ENCODE measurements at regions not wholly inside any gene's neighbourhood (a gene's known extent, or its start where the extent isn't known, plus 50 kb on each side); places are given as distances from the start of the nearest gene placed in this dataset.

GRCh38 chr3:90005281-90005847, 897.9 kb downstream of the EPHA3 start:
- ChIA-PET CTCF (no interaction called here), POLR2A (no interaction called here)
- H3K36me3 ChIP-seq (ENCODE audit: control insufficient read depth in 4 of 4, insufficient read depth in 4 of 4, low read length in 3 of 4), result no peaks in the 10 kb centered on the region
- H3K4me3 ChIP-seq (ENCODE audit: control insufficient read depth in 1 of 7, extremely low read depth in 1 of 7, insufficient read depth in 4 of 7, low read depth in 2 of 7, low read length in 6 of 7), result no peak overlapping the region
- no CpG with 5 or more reads among the region's 4 CpGs for WGBS (ENCODE audit: insufficient coverage)
- peaks cover 0 to 8% (median 4%) of the 10 kb centered on the region in 4 experiments for H3K4me1 ChIP-seq (ENCODE audit: control extremely low read depth in 1 of 4, control insufficient read depth in 4 of 4, insufficient read depth in 4 of 4, low read length in 3 of 4)
- no peaks in the 10 kb centered on the region for H3K27me3 ChIP-seq (replicated peaks in 2 of 5; ENCODE audit: control insufficient read depth in 4 of 5, insufficient read depth in 5 of 5, low read length in 4 of 5)
- H3K9me3 ChIP-seq (ENCODE audit: control extremely low read depth in 1 of 5, control insufficient read depth in 4 of 5, insufficient read depth in 2 of 5, low read depth in 1 of 5, low read length in 4 of 5), result no peaks in the 10 kb centered on the region
- no peak overlapping the region for H3K27ac ChIP-seq (ENCODE audit: insufficient read depth in 1 of 2, low read depth in 1 of 2, low read length in 2 of 2, poor library complexity in 1 of 2, severe bottlenecking in 2 of 2)
- no peak for DNase-seq

GRCh38 chr3:90007778-90008499, 900.5 kb downstream of the EPHA3 start:
- peak overlapping the region in 2 of 7 experiments; percentile 8 to 33 for H3K4me3 ChIP-seq (ENCODE audit: control insufficient read depth in 1 of 7, extremely low read depth in 1 of 7, insufficient read depth in 4 of 7, low read depth in 2 of 7, low read length in 6 of 7)
- H3K27ac ChIP-seq (ENCODE audit: insufficient read depth in 1 of 2, low read depth in 1 of 2, low read length in 2 of 2, poor library complexity in 1 of 2, severe bottlenecking in 2 of 2), result no peak overlapping the region
- ChIA-PET CTCF (no interaction called here), POLR2A (no interaction called here)
- H3K36me3 ChIP-seq (ENCODE audit: control insufficient read depth in 4 of 4, insufficient read depth in 4 of 4, low read length in 3 of 4), result no peaks in the 10 kb centered on the region
- H3K9me3 ChIP-seq (ENCODE audit: control extremely low read depth in 1 of 5, control insufficient read depth in 4 of 5, insufficient read depth in 2 of 5, low read depth in 1 of 5, low read length in 4 of 5), result no peaks in the 10 kb centered on the region
- peak in 2 of 3 donors; percentile 7 to 10 for DNase-seq
- H3K4me1 ChIP-seq (ENCODE audit: control extremely low read depth in 1 of 4, control insufficient read depth in 4 of 4, insufficient read depth in 4 of 4, low read length in 3 of 4), result peaks cover 0 to 8% (median 6%) of the 10 kb centered on the region in 4 experiments
- WGBS (ENCODE audit: insufficient coverage), result 21% methylated on average over 3 of the region's 3 CpGs
- H3K27me3 ChIP-seq (replicated peaks in 2 of 5; ENCODE audit: control insufficient read depth in 4 of 5, insufficient read depth in 5 of 5, low read length in 4 of 5), result no peaks in the 10 kb centered on the region

- ChIA-PET CTCF (no interaction called here), POLR2A (no interaction called here)
- no peaks in the 10 kb centered on the region for H3K27me3 ChIP-seq (replicated peaks in 2 of 5; ENCODE audit: control insufficient read depth in 4 of 5, insufficient read depth in 5 of 5, low read length in 4 of 5)
- no peaks in the 10 kb centered on the region for H3K9me3 ChIP-seq (ENCODE audit: control extremely low read depth in 1 of 5, control insufficient read depth in 4 of 5, insufficient read depth in 2 of 5, low read depth in 1 of 5, low read length in 4 of 5)
- H3K27ac ChIP-seq (ENCODE audit: insufficient read depth in 1 of 2, low read depth in 1 of 2, low read length in 2 of 2, poor library complexity in 1 of 2, severe bottlenecking in 2 of 2), result no peak overlapping the region
- no peaks in the 10 kb centered on the region for H3K36me3 ChIP-seq (ENCODE audit: control insufficient read depth in 4 of 4, insufficient read depth in 4 of 4, low read length in 3 of 4)
- H3K4me3 ChIP-seq (ENCODE audit: control insufficient read depth in 1 of 7, extremely low read depth in 1 of 7, insufficient read depth in 4 of 7, low read depth in 2 of 7, low read length in 6 of 7), result no peak overlapping the region
- peaks cover 0 to 6% (median 4%) of the 10 kb centered on the region in 4 experiments for H3K4me1 ChIP-seq (ENCODE audit: control extremely low read depth in 1 of 4, control insufficient read depth in 4 of 4, insufficient read depth in 4 of 4, low read length in 3 of 4)
- DNase-seq, result no peak
- 74% methylated on average over 3 of the region's 3 CpGs for whole genome bisulfite sequencing (ENCODE audit: insufficient coverage)
Measured at GRCh38 chr3:90010341-90010740, 902.9 kb downstream of the EPHA3 start.

- WGBS (ENCODE audit: insufficient coverage), result 41% methylated on average over 5 of the region's 5 CpGs
- no peak overlapping the region for H3K27ac ChIP-seq (ENCODE audit: insufficient read depth in 1 of 2, low read depth in 1 of 2, low read length in 2 of 2, poor library complexity in 1 of 2, severe bottlenecking in 2 of 2)
- ChIA-PET CTCF (no interaction called here), POLR2A (no interaction called here)
- no peak for DNase-seq
- no peaks in the 10 kb centered on the region for H3K27me3 ChIP-seq (replicated peaks in 2 of 5; ENCODE audit: control insufficient read depth in 4 of 5, insufficient read depth in 5 of 5, low read length in 4 of 5)
- H3K36me3 ChIP-seq (ENCODE audit: control insufficient read depth in 4 of 4, insufficient read depth in 4 of 4, low read length in 3 of 4), result no peaks in the 10 kb centered on the region
- no peak overlapping the region for H3K4me3 ChIP-seq (ENCODE audit: control insufficient read depth in 1 of 7, extremely low read depth in 1 of 7, insufficient read depth in 4 of 7, low read depth in 2 of 7, low read length in 6 of 7)
- no peaks in the 10 kb centered on the region for H3K9me3 ChIP-seq (ENCODE audit: control extremely low read depth in 1 of 5, control insufficient read depth in 4 of 5, insufficient read depth in 2 of 5, low read depth in 1 of 5, low read length in 4 of 5)
- peaks cover 0 to 6% (median 4%) of the 10 kb centered on the region in 4 experiments for H3K4me1 ChIP-seq (ENCODE audit: control extremely low read depth in 1 of 4, control insufficient read depth in 4 of 4, insufficient read depth in 4 of 4, low read length in 3 of 4)
Measured at GRCh38 chr3:90011131-90011530, 903.7 kb downstream of the EPHA3 start.

- ChIA-PET CTCF (no interaction called here), POLR2A (no interaction called here)
- 100% methylated on average over 2 of the region's 4 CpGs for WGBS (ENCODE audit: insufficient coverage)
- no peak for DNase-seq
- Histone ChIP-seq H3K36me3 (ENCODE audit: control insufficient read depth in 4 of 4, insufficient read depth in 4 of 4, low read length in 3 of 4) (no peaks in the 10 kb centered on the region), H3K27ac (ENCODE audit: insufficient read depth in 1 of 2, low read depth in 1 of 2, low read length in 2 of 2, poor library complexity in 1 of 2, severe bottlenecking in 2 of 2) (no peak overlapping the region), H3K4me3 (ENCODE audit: control insufficient read depth in 1 of 7, extremely low read depth in 1 of 7, insufficient read depth in 4 of 7, low read depth in 2 of 7, low read length in 6 of 7) (no peak overlapping the region), H3K4me1 (ENCODE audit: control extremely low read depth in 1 of 4, control insufficient read depth in 4 of 4, insufficient read depth in 4 of 4, low read length in 3 of 4) (peaks cover 0 to 6% (median 4%) of the 10 kb centered on the region in 4 experiments), H3K9me3 (ENCODE audit: control extremely low read depth in 1 of 5, control insufficient read depth in 4 of 5, insufficient read depth in 2 of 5, low read depth in 1 of 5, low read length in 4 of 5) (no peaks in the 10 kb centered on the region), H3K27me3 (replicated peaks in 2 of 5; ENCODE audit: control insufficient read depth in 4 of 5, insufficient read depth in 5 of 5, low read length in 4 of 5) (no peaks in the 10 kb centered on the region)
Measured at GRCh38 chr3:90011596-90011995, 904.2 kb downstream of the EPHA3 start.

GRCh38 chr3:90011996-90012395, 904.6 kb downstream of the EPHA3 start:
- Histone ChIP-seq H3K4me3 (ENCODE audit: control insufficient read depth in 1 of 7, extremely low read depth in 1 of 7, insufficient read depth in 4 of 7, low read depth in 2 of 7, low read length in 6 of 7) (no peak overlapping the region), H3K9me3 (ENCODE audit: control extremely low read depth in 1 of 5, control insufficient read depth in 4 of 5, insufficient read depth in 2 of 5, low read depth in 1 of 5, low read length in 4 of 5) (no peaks in the 10 kb centered on the region), H3K36me3 (ENCODE audit: control insufficient read depth in 4 of 4, insufficient read depth in 4 of 4, low read length in 3 of 4) (no peaks in the 10 kb centered on the region), H3K4me1 (ENCODE audit: control extremely low read depth in 1 of 4, control insufficient read depth in 4 of 4, insufficient read depth in 4 of 4, low read length in 3 of 4) (peaks cover 0 to 6% (median 4%) of the 10 kb centered on the region in 4 experiments), H3K27me3 (replicated peaks in 2 of 5; ENCODE audit: control insufficient read depth in 4 of 5, insufficient read depth in 5 of 5, low read length in 4 of 5) (no peaks in the 10 kb centered on the region), H3K27ac (ENCODE audit: insufficient read depth in 1 of 2, low read depth in 1 of 2, low read length in 2 of 2, poor library complexity in 1 of 2, severe bottlenecking in 2 of 2) (no peak overlapping the region)
- DNase-seq, result no peak
- ChIA-PET POLR2A (no interaction called here), CTCF (no interaction called here)
- no CpG with 5 or more reads among the region's 2 CpGs for WGBS (ENCODE audit: insufficient coverage)

GRCh38 chr3:90015688-90016356, 908.4 kb downstream of the EPHA3 start:
- Histone ChIP-seq H3K4me1 (ENCODE audit: control extremely low read depth in 1 of 4, control insufficient read depth in 4 of 4, insufficient read depth in 4 of 4, low read length in 3 of 4) (peaks cover 0 to 4% (median 0%) of the 10 kb centered on the region in 4 experiments), H3K36me3 (ENCODE audit: control insufficient read depth in 4 of 4, insufficient read depth in 4 of 4, low read length in 3 of 4) (no peaks in the 10 kb centered on the region), H3K27ac (ENCODE audit: insufficient read depth in 1 of 2, low read depth in 1 of 2, low read length in 2 of 2, poor library complexity in 1 of 2, severe bottlenecking in 2 of 2) (no peak overlapping the region), H3K4me3 (ENCODE audit: control insufficient read depth in 1 of 7, extremely low read depth in 1 of 7, insufficient read depth in 4 of 7, low read depth in 2 of 7, low read length in 6 of 7) (no peak overlapping the region), H3K27me3 (replicated peaks in 2 of 5; ENCODE audit: control insufficient read depth in 4 of 5, insufficient read depth in 5 of 5, low read length in 4 of 5) (no peaks in the 10 kb centered on the region), H3K9me3 (ENCODE audit: control extremely low read depth in 1 of 5, control insufficient read depth in 4 of 5, insufficient read depth in 2 of 5, low read depth in 1 of 5, low read length in 4 of 5) (no peaks in the 10 kb centered on the region)
- no peak for DNase-seq
- 100% methylated on average over 2 of the region's 4 CpGs for WGBS (ENCODE audit: insufficient coverage)
- ChIA-PET CTCF (interaction anchor here (1.7 kb wide), 1 partner anchor 11 kb away, joined by 4 read pairs; no protein-coding TSS in a partner anchor), POLR2A (no interaction called here)

All from common myeloid progenitor, CD34-positive (primary cell).